ENCODE measurements at regions not wholly inside any gene's neighbourhood (a gene's known extent, or its start where the extent isn't known, plus 50 kb on each side); places are given as distances from the start of the nearest gene placed in this dataset.

DNA sequence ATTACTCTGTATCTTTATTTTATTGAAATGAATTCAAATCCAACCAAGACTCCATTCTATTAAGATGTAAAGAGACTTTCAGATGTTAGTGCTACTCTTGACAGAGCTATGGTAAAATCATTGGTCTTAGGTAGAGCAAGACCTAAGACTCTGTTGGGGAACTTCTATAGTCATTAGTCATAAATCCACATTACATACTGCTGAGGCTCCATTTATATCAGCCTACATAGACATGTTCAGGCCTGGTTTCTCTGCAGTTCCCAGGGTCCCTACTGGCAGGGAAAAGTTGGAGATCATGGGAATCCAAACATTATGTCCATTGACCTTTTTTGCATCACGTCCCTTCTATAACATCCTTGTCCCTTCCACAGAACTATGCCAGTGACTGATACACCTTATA is 580.4 kb upstream of the ZEB2 start:
- no peaks in the 10 kb centered on the region for H3K27me3 Mint-ChIP-seq (ENCODE audit: low read depth)
- TF ChIP-seq, protein P1, sequence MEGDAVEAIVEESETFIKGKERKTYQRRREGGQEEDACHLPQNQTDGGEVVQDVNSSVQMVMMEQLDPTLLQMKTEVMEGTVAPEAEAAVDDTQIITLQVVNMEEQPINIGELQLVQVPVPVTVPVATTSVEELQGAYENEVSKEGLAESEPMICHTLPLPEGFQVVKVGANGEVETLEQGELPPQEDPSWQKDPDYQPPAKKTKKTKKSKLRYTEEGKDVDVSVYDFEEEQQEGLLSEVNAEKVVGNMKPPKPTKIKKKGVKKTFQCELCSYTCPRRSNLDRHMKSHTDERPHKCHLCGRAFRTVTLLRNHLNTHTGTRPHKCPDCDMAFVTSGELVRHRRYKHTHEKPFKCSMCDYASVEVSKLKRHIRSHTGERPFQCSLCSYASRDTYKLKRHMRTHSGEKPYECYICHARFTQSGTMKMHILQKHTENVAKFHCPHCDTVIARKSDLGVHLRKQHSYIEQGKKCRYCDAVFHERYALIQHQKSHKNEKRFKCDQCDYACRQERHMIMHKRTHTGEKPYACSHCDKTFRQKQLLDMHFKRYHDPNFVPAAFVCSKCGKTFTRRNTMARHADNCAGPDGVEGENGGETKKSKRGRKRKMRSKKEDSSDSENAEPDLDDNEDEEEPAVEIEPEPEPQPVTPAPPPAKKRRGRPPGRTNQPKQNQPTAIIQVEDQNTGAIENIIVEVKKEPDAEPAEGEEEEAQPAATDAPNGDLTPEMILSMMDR (IDR thresholded peaks at IDR 0.05; ENCODE audit: unreplicated experiment) = no peak
- H3K4me3 Mint-ChIP-seq = no peak overlapping the region
- H3K27ac Mint-ChIP-seq = no peak overlapping the region
- DNase-seq (ENCODE audit: low spot score in 2 of 2, unreplicated experiment in 2 of 2) = no peak
- H3K4me1 Mint-ChIP-seq = peaks cover 11% of the 10 kb centered on the region
- peaks cover 4% of the 10 kb centered on the region for H3K36me3 Mint-ChIP-seq
- H3K9me3 Mint-ChIP-seq = peaks cover 29% of the 10 kb centered on the region

DNA sequence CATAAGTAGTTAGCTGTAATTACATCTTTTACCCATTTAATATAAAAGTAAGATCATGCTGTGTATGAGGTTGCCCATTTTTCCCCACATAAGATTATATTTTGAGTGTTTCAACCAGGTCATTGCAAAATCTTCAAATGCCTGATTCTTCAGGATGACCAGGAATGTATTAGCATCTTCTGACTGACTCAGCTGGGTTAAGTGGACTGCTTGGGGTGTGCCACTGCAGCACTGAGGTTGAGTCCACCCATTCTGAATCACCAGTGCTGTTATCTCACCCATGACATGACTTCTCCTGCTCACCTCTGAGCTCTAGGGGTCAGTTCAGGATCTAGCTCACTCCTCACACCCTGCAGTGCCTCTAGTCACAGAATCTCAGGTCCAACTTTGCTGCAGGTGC is 576.7 kb upstream of the ZEB2 start:
- Mint-ChIP-seq H3K9me3 (peaks cover 25% of the 10 kb centered on the region), H3K27me3 (ENCODE audit: low read depth) (no peaks in the 10 kb centered on the region), H3K36me3 (peaks cover 2% of the 10 kb centered on the region), H3K4me1 (peaks cover 20% of the 10 kb centered on the region), H3K4me3 (no peak overlapping the region), H3K27ac (no peak overlapping the region)
- TF ChIP-seq, protein P1 (IDR thresholded peaks at IDR 0.05; ENCODE audit: unreplicated experiment) = no peak
- no peak for DNase-seq (ENCODE audit: low spot score in 2 of 2, unreplicated experiment in 2 of 2)

DNA sequence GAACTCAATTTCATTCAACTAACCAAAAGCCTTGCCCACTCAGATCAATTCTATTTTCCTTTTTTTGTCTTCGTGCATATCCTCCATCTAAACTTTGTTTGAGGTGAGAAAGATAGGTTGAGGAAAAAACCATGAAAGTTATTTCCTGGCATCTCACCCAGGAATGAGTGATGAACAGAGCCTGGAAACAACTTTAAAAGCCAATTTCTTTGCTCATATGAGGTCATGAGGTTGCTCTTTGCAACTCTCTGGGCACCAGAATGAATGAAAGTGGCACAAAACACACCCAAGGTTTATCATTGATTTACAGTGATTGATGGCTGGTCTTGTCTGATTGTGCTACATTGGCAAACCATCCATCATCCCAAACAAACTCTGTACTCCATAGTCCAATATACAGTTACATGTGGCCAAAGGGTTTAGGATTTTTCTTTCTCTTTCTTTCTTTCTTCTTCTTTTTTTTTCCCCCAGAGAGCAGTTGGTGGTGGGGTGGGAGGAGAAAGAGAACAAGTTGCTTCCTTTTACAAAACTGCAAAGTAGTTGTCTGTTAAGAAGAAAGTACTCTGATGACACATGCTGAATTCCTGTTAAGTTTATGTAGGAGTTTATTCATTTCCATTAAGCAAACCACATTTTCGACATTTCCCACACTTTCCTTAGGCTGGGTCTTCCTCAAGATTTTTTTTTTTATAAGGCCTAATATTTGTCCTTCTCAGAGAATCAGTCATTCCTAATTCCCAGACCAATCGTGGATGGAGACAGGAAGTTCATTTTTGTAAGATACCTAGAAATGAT is 575.9 kb upstream of the ZEB2 start:
- Mint-ChIP-seq H3K4me1 (peaks cover 20% of the 10 kb centered on the region), H3K9me3 (peaks cover 21% of the 10 kb centered on the region), H3K27ac (no peak overlapping the region), H3K4me3 (no peak overlapping the region), H3K27me3 (ENCODE audit: low read depth) (no peaks in the 10 kb centered on the region), H3K36me3 (peaks cover under 1% of the 10 kb centered on the region)
- no peak for DNase-seq (ENCODE audit: low spot score in 2 of 2, unreplicated experiment in 2 of 2)
- TF ChIP-seq, protein P1 (IDR thresholded peaks at IDR 0.05; ENCODE audit: unreplicated experiment) = no peak

DNA sequence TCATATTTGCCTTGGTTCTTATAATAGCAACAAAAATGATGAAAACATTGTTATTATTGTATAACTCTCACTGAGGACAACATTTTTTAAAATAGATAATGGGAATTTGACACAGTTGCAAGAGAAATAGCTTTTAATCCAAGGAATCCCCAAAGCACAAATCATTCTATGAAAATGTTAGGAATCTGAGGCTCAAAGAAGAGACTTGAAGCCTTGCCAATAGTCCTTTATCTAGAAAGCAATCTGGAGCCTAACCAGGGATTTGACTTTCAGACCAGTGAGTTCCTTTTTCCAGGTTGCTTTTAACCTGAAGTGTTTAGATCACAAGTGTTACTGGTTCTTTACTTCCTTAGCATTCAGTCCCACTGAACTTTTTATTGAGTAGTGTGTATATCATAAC is 574.5 kb upstream of the ZEB2 start:
- Mint-ChIP-seq H3K36me3 (peaks cover 6% of the 10 kb centered on the region), H3K9me3 (peaks cover 23% of the 10 kb centered on the region), H3K4me3 (no peak overlapping the region), H3K27ac (peak overlapping the region; percentile 3), H3K4me1 (peaks cover 20% of the 10 kb centered on the region), H3K27me3 (ENCODE audit: low read depth) (no peaks in the 10 kb centered on the region)
- no peak for DNase-seq (ENCODE audit: low spot score in 2 of 2, unreplicated experiment in 2 of 2)
- TF ChIP-seq, protein P1 (IDR thresholded peaks at IDR 0.05; ENCODE audit: unreplicated experiment) = no peak

DNA sequence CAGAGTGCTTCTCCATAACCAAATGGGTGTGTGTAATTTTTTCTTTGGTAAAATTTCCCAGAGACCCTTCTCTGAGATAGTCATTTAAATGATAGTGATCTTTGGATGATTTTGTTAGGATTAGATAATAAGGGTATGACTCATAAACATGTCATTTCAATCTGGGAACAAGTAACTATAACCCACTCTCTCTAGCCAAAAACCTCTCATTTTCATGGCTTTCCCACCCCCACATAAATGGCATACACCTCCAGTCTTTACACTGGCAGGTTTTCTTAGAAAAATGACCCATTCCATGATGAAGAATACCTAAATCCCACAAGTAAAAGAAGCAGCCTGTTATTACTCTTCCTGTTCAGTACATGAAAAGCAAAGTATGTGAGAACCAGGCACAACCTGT is 572.0 kb upstream of the ZEB2 start:
- Mint-ChIP-seq H3K4me1 (peaks cover 16% of the 10 kb centered on the region), H3K9me3 (peaks cover 20% of the 10 kb centered on the region), H3K4me3 (no peak overlapping the region), H3K36me3 (peaks cover 6% of the 10 kb centered on the region), H3K27ac (no peak overlapping the region), H3K27me3 (ENCODE audit: low read depth) (no peaks in the 10 kb centered on the region)
- TF ChIP-seq, protein P1 (IDR thresholded peaks at IDR 0.05; ENCODE audit: unreplicated experiment) = no peak
- DNase-seq (ENCODE audit: low spot score in 2 of 2, unreplicated experiment in 2 of 2) = no peak

Measured in mesothelial cell of epicardium (in vitro differentiated cells).